Tibial artery (tissue), 4 donors: ENCODE measurements at regions not wholly inside any gene's neighbourhood (a gene's known extent, or its start where the extent isn't known, plus 50 kb on each side); places are given as distances from the start of the nearest gene placed in this dataset.

ENCODE experiments used
- DNase-seq, 2 donors: peaks; one replicate each; pipeline ENCODE4 v3.0.0-alpha.2; 2019
- H3K27ac ChIP-seq, 2 donors: fragments of 200-600 bp; sonication (generic) in 1 of 2; 1 replicate in 1 of 2; 2 replicates in 1 of 2; pipeline ENCODE4 v1.5.1; 2018 to 2019; ENCODE audit warnings: mild to moderate bottlenecking in 1 of 2
- H3K27me3 ChIP-seq, 2 donors: fragments of 200-600 bp; sonication (generic) in 1 of 2; one replicate each; pipeline versions ENCODE4 v1.5.1 to v1.6.0; 2016 to 2019
- H3K36me3 ChIP-seq, 3 donors: fragments of 200-600 bp; sonication (generic) in 2 of 3; one replicate each; pipeline ENCODE4 v1.5.1; 2016 to 2019; ENCODE audit warnings: mild to moderate bottlenecking in 2 of 3
- H3K4me1 ChIP-seq, 4 donors: fragments of 200-600 bp; sonication (generic) in 2 of 4; 1 replicate in 3 of 4; 2 replicates in 1 of 4; pipeline ENCODE4 v1.5.1; 2016 to 2019
- H3K4me3 ChIP-seq, 2 donors: fragments of 200-600 bp; sonication (generic) in 1 of 2; 1 replicate in 1 of 2; 2 replicates in 1 of 2; pipeline ENCODE4 v1.5.1; 2018 to 2019; ENCODE audit warnings: mild to moderate bottlenecking in 2 of 2
- H3K9me3 ChIP-seq, 3 donors: fragments of 200-600 bp; sonication (generic) in 1 of 3; one replicate each; pipeline ENCODE4 v1.5.1; 2016 to 2019
- CTCF ChIP-seq, 2 experiments: fragments of 200-600 bp in 1 of 2; fragments of 450-650 bp in 1 of 2; IDR thresholded peaks; one replicate each; pipeline ENCODE4 v1.5.1; 2017 to 2019; ENCODE audit warnings: antibody characterized with exemption in 2 of 2, mild to moderate bottlenecking in 1 of 2, moderate library complexity in 1 of 2
- intact Hi-C: fragments of 100-400 bp; cut with DNase I; formaldehyde crosslinking; loops from one replicate; pipeline ENCODE4 v1.15.0; 2023; ENCODE audit warnings: low total_unique reads

GRCh38 chr2:168355779-168356476 lies 100.1 kb upstream of the CERS6 start:
- no peak overlapping the region for H3K27ac ChIP-seq
- intact Hi-C loops: no loop called here

GRCh38 chr2:168356477-168356835 lies 99.6 kb upstream of the CERS6 start:
- Histone ChIP-seq H3K27me3 (no peaks in the 10 kb centered on the region), H3K9me3 (peaks cover 0 to 7% (median 0%) of the 10 kb centered on the region in 3 donors), H3K4me1 (no peaks in the 10 kb centered on the region), H3K4me3 (no peak overlapping the region), H3K36me3 (peaks cover 0 to 4% (median 0%) of the 10 kb centered on the region in 3 donors), H3K27ac (no peak overlapping the region)
- intact Hi-C loops: no loop called here
- DNase-seq: no peak
- no peak for TF ChIP-seq CTCF (IDR thresholded peaks at IDR 0.05)

More at GRCh38 chr2:168355779-168356476, 100.1 kb upstream of the CERS6 start:
- no peak for TF ChIP-seq CTCF (IDR thresholded peaks at IDR 0.05)
- H3K4me1 ChIP-seq: no peaks in the 10 kb centered on the region
- peaks cover 0 to 7% (median 0%) of the 10 kb centered on the region in 3 donors for H3K9me3 ChIP-seq
- H3K36me3 ChIP-seq: peaks cover 0 to 4% (median 0%) of the 10 kb centered on the region in 3 donors
- H3K4me3 ChIP-seq: no peak overlapping the region
- no peak for DNase-seq
- H3K27me3 ChIP-seq: no peaks in the 10 kb centered on the region

GRCh38 chr2:168357797-168358472 lies 98.1 kb upstream of the CERS6 start:
- Histone ChIP-seq H3K4me1 (no peaks in the 10 kb centered on the region), H3K27me3 (no peaks in the 10 kb centered on the region), H3K4me3 (no peak overlapping the region), H3K36me3 (peaks cover 0 to 4% (median 0%) of the 10 kb centered on the region in 3 donors), H3K9me3 (peaks cover 0 to 4% (median 0%) of the 10 kb centered on the region in 3 donors), H3K27ac (no peak overlapping the region)
- TF ChIP-seq CTCF (IDR thresholded peaks at IDR 0.05): no peak
- intact Hi-C loops: no loop called here
- DNase-seq: no peak

- H3K36me3 ChIP-seq: peaks cover 0 to 4% (median 0%) of the 10 kb centered on the region in 3 donors
- intact Hi-C loops: no loop called here
- no peaks in the 10 kb centered on the region for H3K4me1 ChIP-seq
- no peak for DNase-seq
- no peaks in the 10 kb centered on the region for H3K27me3 ChIP-seq
- no peak overlapping the region for H3K4me3 ChIP-seq
- H3K27ac ChIP-seq: no peak overlapping the region
- TF ChIP-seq CTCF (IDR thresholded peaks at IDR 0.05): no peak
- H3K9me3 ChIP-seq: no peaks in the 10 kb centered on the region
Observed at GRCh38 chr2:168359082-168359481, 97.0 kb upstream of the CERS6 start.

- DNase-seq: no peak
- intact Hi-C loops: no loop called here
Observed at GRCh38 chr2:168363347-168364092, 92.6 kb upstream of the CERS6 start.

More at GRCh38 chr2:168363347-168364092, 92.6 kb upstream of the CERS6 start:
- H3K27me3 ChIP-seq: no peaks in the 10 kb centered on the region
- no peak overlapping the region for H3K4me3 ChIP-seq
- TF ChIP-seq CTCF (IDR thresholded peaks at IDR 0.05): no peak
- H3K4me1 ChIP-seq: no peaks in the 10 kb centered on the region
- no peaks in the 10 kb centered on the region for H3K9me3 ChIP-seq
- H3K36me3 ChIP-seq: peaks cover 0 to 4% (median 0%) of the 10 kb centered on the region in 3 donors
- H3K27ac ChIP-seq: no peak overlapping the region
